G401 (cell line): ENCODE measurements at regions not wholly inside any gene's neighbourhood (a gene's known extent, or its start where the extent isn't known, plus 50 kb on each side); places are given as distances from the start of the nearest gene placed in this dataset.

ENCODE experiments used
- DNase-seq: peaks from one replicate; pipeline ENCODE4 v3.0.0-alpha.2; 2015; ENCODE audit warnings: low spot score
- in situ Hi-C: cut with HindIII; loops from 2 replicates; pipeline ENCODE4 v1.10.0; 2016; ENCODE audit warnings: low sequenced_read_pairs, mixed read lengths

DNA sequence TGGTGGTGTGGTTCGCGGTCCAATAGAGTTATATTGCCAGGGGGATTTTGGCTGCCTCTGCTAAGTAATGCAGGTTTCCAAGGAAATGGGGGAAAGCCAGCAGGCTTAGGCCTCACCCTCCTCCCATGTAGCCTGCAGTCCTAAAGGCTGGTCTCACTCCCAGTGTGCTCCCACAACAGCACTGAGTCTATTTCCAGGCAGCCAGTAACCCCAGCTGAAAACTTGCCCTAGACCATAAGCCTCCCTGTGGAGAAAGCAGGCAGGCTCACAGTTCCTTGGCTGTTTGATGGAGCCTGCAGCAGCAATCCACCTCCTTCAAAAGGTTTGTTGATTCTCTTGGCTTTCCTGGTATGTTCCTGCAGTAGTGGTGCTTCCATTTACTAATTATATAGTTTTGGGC, 220.0 kb upstream of the ZNF804B start:
- in situ Hi-C loops = no loop called here
- DNase-seq = no peak

- in situ Hi-C loops = no loop called here
- DNase-seq = no peak
Observed at GRCh38 chr7:88523645-88524044, 217.0 kb upstream of the STEAP4 start.

DNA sequence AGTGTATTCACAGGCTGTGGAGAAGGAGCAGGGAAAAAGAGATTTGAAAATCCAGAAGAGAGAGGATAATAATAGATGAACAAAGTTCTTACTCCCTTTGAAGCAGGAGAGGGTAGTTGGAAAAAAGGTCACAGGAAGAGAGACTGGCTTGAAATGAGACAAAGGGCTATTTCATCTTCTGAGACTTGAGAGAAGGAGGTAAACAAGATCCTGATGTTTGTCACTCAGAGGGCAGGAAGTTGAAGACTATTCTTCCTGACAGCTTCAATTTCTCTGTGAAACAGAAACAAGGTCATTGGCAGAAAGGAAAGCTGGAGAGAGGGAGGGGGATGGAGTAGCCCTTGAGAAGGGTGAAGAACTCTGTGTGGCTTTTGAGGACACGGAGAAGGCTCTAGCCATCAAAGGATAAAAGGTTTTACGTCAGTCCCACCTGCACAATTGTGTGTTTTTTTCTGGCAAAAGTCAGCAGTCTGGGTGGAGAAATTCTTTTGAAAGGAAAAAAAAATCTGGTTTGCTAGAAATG, 216.1 kb upstream of the STEAP4 start:
- in situ Hi-C loops = no loop called here
- DNase-seq = peak; percentile 3

- no peak for DNase-seq
- in situ Hi-C loops = no loop called here
Observed at GRCh38 chr7:88516429-88516828, 209.7 kb upstream of the STEAP4 start.

- in situ Hi-C loops = no loop called here
- DNase-seq = no peak
Observed at GRCh38 chr7:88515301-88515700, 208.6 kb upstream of the STEAP4 start.

DNA sequence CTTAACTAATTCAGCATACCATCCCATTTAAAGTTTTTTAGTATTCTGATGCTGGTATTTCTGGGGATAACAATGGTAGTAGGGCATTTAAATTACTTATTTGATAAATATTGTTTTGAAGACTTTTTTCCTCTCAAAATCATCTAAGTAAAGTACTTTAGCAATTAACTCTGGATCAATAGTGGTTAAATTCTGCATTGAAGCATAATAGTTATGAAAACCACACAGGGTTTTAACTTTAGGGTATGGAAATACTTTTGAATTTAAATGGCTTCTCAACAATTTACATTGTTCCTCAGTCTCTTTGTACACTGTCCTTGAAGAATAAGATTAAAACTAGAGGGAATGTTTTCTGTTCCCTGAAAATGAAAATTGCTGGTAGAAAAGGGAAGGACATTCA, 202.6 kb upstream of the STEAP4 start:
- no peak for DNase-seq
- in situ Hi-C loops = no loop called here

GRCh38 chr7:88500131-88500530, 193.4 kb upstream of the STEAP4 start:
- in situ Hi-C loops = no loop called here
- DNase-seq = no peak

DNA sequence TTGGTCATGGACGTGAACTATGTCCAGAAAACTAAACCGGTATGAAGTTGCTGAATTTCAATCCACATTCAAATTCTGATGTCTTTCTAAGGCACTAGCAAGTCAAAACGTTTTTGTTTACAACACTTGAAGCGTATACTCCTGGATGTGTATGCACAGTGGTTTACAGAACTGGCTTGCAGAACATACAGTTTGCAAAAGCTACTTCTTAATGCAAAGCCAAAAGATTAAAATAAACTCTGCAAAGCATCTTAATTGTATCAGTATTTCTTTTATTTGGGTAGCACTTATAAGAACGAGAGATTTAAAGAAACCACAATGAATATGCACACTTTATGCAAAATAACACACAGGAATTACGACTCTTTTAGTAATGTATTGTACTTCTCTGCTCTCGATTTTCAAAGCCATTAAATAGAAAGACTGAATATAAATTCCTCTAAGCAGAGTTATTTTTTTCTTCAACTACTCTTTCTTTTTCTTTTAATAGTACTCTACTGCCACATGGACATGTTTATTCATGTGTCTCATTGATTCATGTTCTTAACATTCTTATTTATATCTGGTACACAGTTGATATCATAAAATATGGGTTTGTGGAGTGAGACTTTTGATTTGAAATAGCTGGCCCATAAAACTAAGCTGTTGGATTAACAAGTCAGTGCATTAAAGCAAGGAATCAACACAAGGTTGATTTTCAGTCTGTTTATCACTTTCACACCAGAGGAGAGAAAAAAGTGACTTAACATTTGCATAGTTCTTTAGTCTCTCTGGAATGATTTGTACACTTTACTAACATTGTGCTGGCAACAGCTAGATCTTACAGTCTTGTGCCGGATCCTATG, 189.4 kb upstream of the STEAP4 start:
- no peak for DNase-seq
- in situ Hi-C loops = no loop called here

DNA sequence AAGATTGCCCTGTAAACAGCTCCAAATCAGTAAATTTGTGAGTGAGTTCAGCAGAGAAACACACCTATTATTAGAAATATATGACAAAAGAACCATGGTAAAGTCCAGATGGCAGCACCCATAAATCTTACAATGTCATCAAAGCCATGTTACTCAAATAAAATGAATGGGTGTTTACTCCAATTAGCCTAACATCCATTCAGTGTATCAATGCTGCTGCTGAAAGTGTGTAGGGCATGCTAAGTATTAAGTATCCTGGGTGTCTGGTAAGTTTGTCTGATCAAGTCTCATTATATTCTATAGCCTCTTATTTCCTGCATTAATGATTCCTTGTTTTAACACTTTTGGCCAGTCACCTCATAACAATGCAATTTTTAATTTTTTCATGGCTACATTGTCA, 185.5 kb upstream of the STEAP4 start:
- in situ Hi-C loops = no loop called here
- DNase-seq = no peak

DNA sequence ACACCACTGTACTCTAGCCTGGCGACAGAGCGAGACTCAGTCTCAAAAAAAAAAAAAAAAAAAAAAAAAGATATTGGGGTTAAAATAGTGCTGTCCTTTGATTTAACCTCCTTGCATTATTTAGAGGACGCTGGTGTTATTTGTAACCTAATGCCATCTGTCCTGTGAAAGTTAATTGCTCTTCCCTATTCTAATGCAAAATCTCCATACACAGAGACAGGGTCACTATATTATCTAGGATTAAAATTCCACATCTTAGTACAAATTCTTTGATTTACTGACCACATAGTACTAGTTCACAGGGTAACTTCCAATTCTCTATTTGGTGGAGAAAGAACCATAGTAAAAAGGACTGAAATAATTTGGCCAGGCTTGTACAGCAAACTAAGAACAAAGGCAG, 184.2 kb upstream of the STEAP4 start:
- no peak for DNase-seq
- in situ Hi-C loops = no loop called here

GRCh38 chr7:88490161-88490560, 183.5 kb upstream of the STEAP4 start:
- in situ Hi-C loops = no loop called here
- no peak for DNase-seq

- DNase-seq = peak; percentile 58
- in situ Hi-C loops = no loop called here
Observed at GRCh38 chr7:88485821-88486220, 179.1 kb upstream of the STEAP4 start.

GRCh38 chr7:88484551-88484950, 177.9 kb upstream of the STEAP4 start:
- in situ Hi-C loops = no loop called here
- no peak for DNase-seq

GRCh38 chr7:88480896-88481295, 174.2 kb upstream of the STEAP4 start:
- in situ Hi-C loops = no loop called here
- peak; percentile 94 for DNase-seq

DNA sequence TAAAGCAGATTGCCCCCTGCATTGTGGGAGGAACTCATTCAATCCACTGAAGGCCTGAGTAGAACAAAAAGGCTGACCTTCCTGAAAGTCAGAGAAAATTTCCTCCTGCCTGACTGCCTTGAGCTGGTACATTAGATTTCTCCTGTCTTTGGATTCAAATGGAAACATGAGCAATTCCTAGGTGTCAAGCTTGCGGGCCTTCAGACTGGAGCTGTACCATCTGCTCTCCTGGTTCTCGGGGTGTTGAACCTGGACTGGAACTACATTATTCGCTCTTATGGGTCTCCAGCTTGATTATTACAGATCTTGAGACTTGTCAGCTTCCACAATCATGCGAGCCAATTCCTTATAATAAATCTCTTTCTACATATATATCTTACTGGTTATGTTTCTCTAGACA, 173.6 kb upstream of the STEAP4 start:
- in situ Hi-C loops = no loop called here
- peak; percentile 91 for DNase-seq

DNA sequence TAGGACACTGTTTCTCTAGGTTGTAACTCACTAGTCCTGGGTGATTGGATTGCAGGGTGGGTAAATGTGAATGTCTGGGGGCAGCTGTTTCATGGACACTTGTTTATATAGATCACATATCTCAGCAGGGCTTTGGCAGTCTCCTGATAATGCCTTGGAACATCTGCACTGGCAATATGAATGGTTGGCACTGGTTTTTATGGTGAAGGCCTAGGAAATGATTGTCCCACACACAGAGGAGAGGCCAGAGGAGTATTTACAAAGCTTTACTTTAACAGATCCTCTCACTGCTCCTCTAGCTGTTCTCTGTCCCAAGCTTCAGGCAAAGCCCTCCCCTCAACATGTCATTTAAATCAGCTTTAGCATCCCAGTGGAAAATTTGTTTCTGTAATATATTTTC, 171.3 kb upstream of the STEAP4 start:
- in situ Hi-C loops = no loop called here
- DNase-seq = no peak

- no peak for DNase-seq
- in situ Hi-C loops = no loop called here
Observed at GRCh38 chr7:88465600-88465999, 158.9 kb upstream of the STEAP4 start.

DNA sequence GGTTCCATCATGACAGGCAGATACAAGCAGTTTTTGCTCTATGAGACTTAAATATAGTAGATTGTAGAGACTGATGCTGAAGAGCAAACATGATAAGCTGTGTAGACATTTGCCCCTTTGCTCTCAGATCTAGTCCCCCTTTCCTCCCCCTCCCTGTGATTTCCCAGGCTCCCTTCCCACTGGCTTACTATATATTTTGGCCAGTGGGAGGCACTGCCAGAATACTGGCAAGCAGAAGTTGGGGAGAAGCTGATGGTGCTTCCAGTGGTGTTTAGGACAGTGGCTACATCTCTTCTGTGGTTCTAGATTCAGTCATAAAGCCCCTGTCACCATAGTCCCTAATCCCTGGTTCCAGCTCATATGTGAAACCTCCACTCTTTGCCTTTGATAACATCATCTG, 156.1 kb upstream of the STEAP4 start:
- DNase-seq = no peak
- in situ Hi-C loops = no loop called here

DNA sequence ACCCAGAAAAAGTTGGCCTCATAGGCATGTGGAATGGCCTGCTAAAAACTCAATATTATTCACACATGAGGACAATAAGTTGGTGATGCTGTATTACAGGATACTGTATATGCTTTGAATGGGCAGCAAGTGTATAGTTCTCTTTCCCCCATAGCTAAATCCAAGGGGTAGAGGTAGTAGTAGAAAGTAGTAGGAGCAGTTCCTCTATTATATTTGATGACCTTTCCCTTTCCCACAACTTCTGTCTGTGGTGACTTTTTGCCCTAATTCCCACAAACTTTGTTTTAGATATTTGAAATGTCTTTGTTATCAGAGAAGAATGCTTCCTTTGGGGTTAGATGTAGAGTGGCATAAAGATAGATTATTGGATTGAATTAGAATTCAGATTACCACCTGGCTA, 154.0 kb upstream of the STEAP4 start:
- in situ Hi-C loops = no loop called here
- DNase-seq = no peak

GRCh38 chr7:88458946-88459345, 152.3 kb upstream of the STEAP4 start:
- in situ Hi-C loops = no loop called here

DNA sequence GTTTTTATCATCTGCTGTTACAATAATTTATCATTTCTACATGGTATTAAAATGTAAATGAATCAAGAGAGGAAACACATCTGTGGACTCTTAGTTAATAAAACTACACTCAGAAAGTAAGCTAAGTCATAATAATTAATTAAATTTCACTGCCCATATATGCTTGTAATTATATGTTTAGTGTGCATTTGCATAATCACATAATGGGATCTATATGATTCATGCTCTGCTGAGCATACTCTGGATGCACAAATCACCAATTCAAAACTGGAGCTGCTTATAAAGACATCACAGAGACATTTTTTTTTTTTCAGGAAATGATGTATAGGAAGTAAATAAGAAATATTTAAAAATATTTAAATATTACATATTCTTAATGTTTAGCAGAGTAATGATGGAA, 151.6 kb upstream of the STEAP4 start:
- DNase-seq = no peak
- in situ Hi-C loops = no loop called here

More at GRCh38 chr7:88458946-88459345, 152.3 kb upstream of the STEAP4 start:
- DNase-seq = no peak
